GM12892 (cell line): ENCODE measurements at regions not wholly inside any gene's neighbourhood (a gene's known extent, or its start where the extent isn't known, plus 50 kb on each side); places are given as distances from the start of the nearest gene placed in this dataset.

Experiments used
- POLR2A ChIP-seq: IDR thresholded peaks from 2 replicates; pipeline ENCODE4 v1.6.1; 2011; ENCODE audit warnings: low read depth, low read length, control low read depth
- POLR2AphosphoS5 ChIP-seq: IDR thresholded peaks from 2 replicates; pipeline ENCODE4 v1.6.1; 2011; ENCODE audit warnings: low read depth, low read length, control low read depth

GRCh38 chr5:164500856-164501255 lies 995.4 kb downstream of the MAT2B start:
- TF ChIP-seq POLR2A (no peak), POLR2AphosphoS5 (no peak)
